ENCODE measurements at regions not wholly inside any gene's neighbourhood (a gene's known extent, or its start where the extent isn't known, plus 50 kb on each side); places are given as distances from the start of the nearest gene placed in this dataset.

- Histone ChIP-seq H3K4me2 (no peak overlapping the region), H3K9me2 (ENCODE audit: insufficient read depth) (no peaks in the 10 kb centered on the region; the same call in 1 of the 2 replicates), H3F3A (replicated peaks; ENCODE audit: low read depth) (no peaks in the 10 kb centered on the region), H3K27ac (ENCODE audit: low read depth) (no peak overlapping the region), H3K27me3 (ENCODE audit: insufficient read depth) (no peaks in the 10 kb centered on the region), H4K20me1 (replicated peaks; ENCODE audit: insufficient read depth) (no peaks in the 10 kb centered on the region), H3K4me1 (ENCODE audit: insufficient read depth) (no peaks in the 10 kb centered on the region), H2AFZ (no peak overlapping the region), H3K36me3 (ENCODE audit: insufficient read depth) (no peaks in the 10 kb centered on the region), H3K79me2 (replicated peaks; ENCODE audit: insufficient read depth) (no peaks in the 10 kb centered on the region), H3K4me3 (no peak overlapping the region)
- H3K27me3 Mint-ChIP-seq (ENCODE audit: insufficient read depth, low read depth, poor library complexity), result peaks cover 2% of the 10 kb centered on the region
- H3K4me1 Mint-ChIP-seq, result peaks cover 2% of the 10 kb centered on the region; the same call in 1 of the 3 replicates
- TF ChIP-seq POLR2AphosphoS5 (IDR thresholded peaks at IDR 0.05; ENCODE audit: low read depth) (no peak), JUNB (IDR thresholded peaks at IDR 0.05; ENCODE audit: unreplicated experiment) (no peak), EZH2phosphoT487 (IDR thresholded peaks at IDR 0.05; ENCODE audit: unreplicated experiment) (no peak)
- TF ChIP-seq, protein P1, sequence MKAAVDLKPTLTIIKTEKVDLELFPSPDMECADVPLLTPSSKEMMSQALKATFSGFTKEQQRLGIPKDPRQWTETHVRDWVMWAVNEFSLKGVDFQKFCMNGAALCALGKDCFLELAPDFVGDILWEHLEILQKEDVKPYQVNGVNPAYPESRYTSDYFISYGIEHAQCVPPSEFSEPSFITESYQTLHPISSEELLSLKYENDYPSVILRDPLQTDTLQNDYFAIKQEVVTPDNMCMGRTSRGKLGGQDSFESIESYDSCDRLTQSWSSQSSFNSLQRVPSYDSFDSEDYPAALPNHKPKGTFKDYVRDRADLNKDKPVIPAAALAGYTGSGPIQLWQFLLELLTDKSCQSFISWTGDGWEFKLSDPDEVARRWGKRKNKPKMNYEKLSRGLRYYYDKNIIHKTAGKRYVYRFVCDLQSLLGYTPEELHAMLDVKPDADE (IDR thresholded peaks at IDR 0.05), result no peak
- ATAC-seq, result no peak
- H3K9me3 Mint-ChIP-seq, result peaks cover 3% of the 10 kb centered on the region; the same call in 2 of the 3 replicates
- no peaks in the 10 kb centered on the region; the same call in 2 of the 3 replicates for H3K36me3 Mint-ChIP-seq (ENCODE audit: low read depth)
- no peak overlapping the region for H3K27ac Mint-ChIP-seq
- H3K4me3 Mint-ChIP-seq, result no peak overlapping the region
- no peak for DNase-seq (ENCODE audit: low spot score)
These were observed 246.6 kb upstream of the CRY1 start for GRCh38 chr12:107339932-107340331.

GRCh38 chr12:107340898-107341297 is 247.5 kb upstream of the CRY1 start:
- no peak for ATAC-seq
- TF ChIP-seq, protein P2, sequence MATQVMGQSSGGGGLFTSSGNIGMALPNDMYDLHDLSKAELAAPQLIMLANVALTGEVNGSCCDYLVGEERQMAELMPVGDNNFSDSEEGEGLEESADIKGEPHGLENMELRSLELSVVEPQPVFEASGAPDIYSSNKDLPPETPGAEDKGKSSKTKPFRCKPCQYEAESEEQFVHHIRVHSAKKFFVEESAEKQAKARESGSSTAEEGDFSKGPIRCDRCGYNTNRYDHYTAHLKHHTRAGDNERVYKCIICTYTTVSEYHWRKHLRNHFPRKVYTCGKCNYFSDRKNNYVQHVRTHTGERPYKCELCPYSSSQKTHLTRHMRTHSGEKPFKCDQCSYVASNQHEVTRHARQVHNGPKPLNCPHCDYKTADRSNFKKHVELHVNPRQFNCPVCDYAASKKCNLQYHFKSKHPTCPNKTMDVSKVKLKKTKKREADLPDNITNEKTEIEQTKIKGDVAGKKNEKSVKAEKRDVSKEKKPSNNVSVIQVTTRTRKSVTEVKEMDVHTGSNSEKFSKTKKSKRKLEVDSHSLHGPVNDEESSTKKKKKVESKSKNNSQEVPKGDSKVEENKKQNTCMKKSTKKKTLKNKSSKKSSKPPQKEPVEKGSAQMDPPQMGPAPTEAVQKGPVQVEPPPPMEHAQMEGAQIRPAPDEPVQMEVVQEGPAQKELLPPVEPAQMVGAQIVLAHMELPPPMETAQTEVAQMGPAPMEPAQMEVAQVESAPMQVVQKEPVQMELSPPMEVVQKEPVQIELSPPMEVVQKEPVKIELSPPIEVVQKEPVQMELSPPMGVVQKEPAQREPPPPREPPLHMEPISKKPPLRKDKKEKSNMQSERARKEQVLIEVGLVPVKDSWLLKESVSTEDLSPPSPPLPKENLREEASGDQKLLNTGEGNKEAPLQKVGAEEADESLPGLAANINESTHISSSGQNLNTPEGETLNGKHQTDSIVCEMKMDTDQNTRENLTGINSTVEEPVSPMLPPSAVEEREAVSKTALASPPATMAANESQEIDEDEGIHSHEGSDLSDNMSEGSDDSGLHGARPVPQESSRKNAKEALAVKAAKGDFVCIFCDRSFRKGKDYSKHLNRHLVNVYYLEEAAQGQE (IDR thresholded peaks at IDR 0.05; ENCODE audit: unreplicated experiment), result no peak
- TF ChIP-seq, protein P1 (IDR thresholded peaks at IDR 0.05), result no peak
- TF ChIP-seq CTCF (conservative IDR thresholded peaks at IDR 0.05; ENCODE audit: low read depth in 2 of 2), result no peak
- no peak for TF ChIP-seq POLR2AphosphoS5 (IDR thresholded peaks at IDR 0.05; ENCODE audit: low read depth)
- no peak for TF ChIP-seq ZNF331 (CRISPR knock-in tag; IDR thresholded peaks at IDR 0.05; ENCODE audit: low read depth)
- no peak for TF ChIP-seq NANOG (IDR thresholded peaks at IDR 0.05; ENCODE audit: borderline replicate concordance)
- TF ChIP-seq ZNF114 (CRISPR knock-in tag; IDR thresholded peaks at IDR 0.05), result no peak
- TF ChIP-seq EZH2phosphoT487 (IDR thresholded peaks at IDR 0.05; ENCODE audit: unreplicated experiment), result no peak
- no peak for TF ChIP-seq STAT1 (IDR thresholded peaks at IDR 0.05; ENCODE audit: unreplicated experiment)
- TF ChIP-seq CREB1 (CRISPR knock-in tag; IDR thresholded peaks at IDR 0.05; ENCODE audit: low read depth), result no peak
- TF ChIP-seq EZH2 (IDR thresholded peaks at IDR 0.05; ENCODE audit: low read depth, unreplicated experiment), result no peak
- no peak for TF ChIP-seq JUNB (IDR thresholded peaks at IDR 0.05; ENCODE audit: unreplicated experiment)

More at GRCh38 chr12:107340898-107341297, 247.5 kb upstream of the CRY1 start:
- Histone ChIP-seq H3K27ac (ENCODE audit: low read depth) (no peak overlapping the region), H3K4me2 (no peak overlapping the region), H3K27me3 (ENCODE audit: insufficient read depth) (no peaks in the 10 kb centered on the region), H3F3A (replicated peaks; ENCODE audit: low read depth) (no peaks in the 10 kb centered on the region), H3K4me3 (no peak overlapping the region), H3K9me2 (ENCODE audit: insufficient read depth) (no peaks in the 10 kb centered on the region; the same call in 1 of the 2 replicates), H2AFZ (no peak overlapping the region), H3K79me2 (replicated peaks; ENCODE audit: insufficient read depth) (no peaks in the 10 kb centered on the region), H4K20me1 (replicated peaks; ENCODE audit: insufficient read depth) (no peaks in the 10 kb centered on the region), H3K36me3 (ENCODE audit: insufficient read depth) (no peaks in the 10 kb centered on the region), H3K4me1 (ENCODE audit: insufficient read depth) (no peaks in the 10 kb centered on the region)
- Mint-ChIP-seq H3K27ac (no peak overlapping the region), H3K36me3 (ENCODE audit: low read depth) (no peaks in the 10 kb centered on the region; the same call in 2 of the 3 replicates), H3K4me1 (no peaks in the 10 kb centered on the region), H3K27me3 (ENCODE audit: insufficient read depth, low read depth, poor library complexity) (peaks cover 2% of the 10 kb centered on the region), H3K9me3 (peaks cover 3% of the 10 kb centered on the region; the same call in 2 of the 3 replicates), H3K4me3 (no peak overlapping the region)
- DNase-seq (ENCODE audit: low spot score), result no peak

All from GM23338 (cell line).